ENCODE measurements at regions not wholly inside any gene's neighbourhood (a gene's known extent, or its start where the extent isn't known, plus 50 kb on each side); places are given as distances from the start of the nearest gene placed in this dataset.

- no peak for TF ChIP-seq EZH2 (IDR thresholded peaks at IDR 0.05; ENCODE audit: low read length, unreplicated experiment)
- TF ChIP-seq CTCF (conservative IDR thresholded peaks at IDR 0.05; ENCODE audit: low read depth, low read length), result no peak
These were observed 134.1 kb downstream of the ZC3H11B start for GRCh38 chr1:219478811-219479210.

Measured in PC-3 (cell line).